GM23338 (cell line): ENCODE measurements at regions not wholly inside any gene's neighbourhood (a gene's known extent, or its start where the extent isn't known, plus 50 kb on each side); places are given as distances from the start of the nearest gene placed in this dataset.

Experiments
- ATAC-seq: fragments of 200-7000 bp; cut with Tn5 transposase; 3 replicates; pipeline ENCODE4 v1.9.1; 2020
- DNase-seq: peaks from one replicate; pipeline ENCODE4 v3.0.0-alpha.2; 2015; ENCODE audit warnings: low spot score
- H2AFZ ChIP-seq: fragments of 200-600 bp; sonication (generic); 2 replicates; pipeline ENCODE4 v1.8.0; 2016; ENCODE audit warnings: antibody characterized with exemption, mild to moderate bottlenecking, moderate library complexity
- H3F3A ChIP-seq: fragments of 200-600 bp; sonication (generic); replicated peaks from 2 replicates; pipeline ENCODE4 v1.8.0; 2017; ENCODE audit warnings: antibody characterized with exemption, mixed run types, low read depth
- H3K27ac ChIP-seq: fragments of 200-600 bp; sonication (generic); 2 replicates; pipeline ENCODE4 v1.6.1; 2016; ENCODE audit warnings: low read depth
- H3K27me3 ChIP-seq: fragments of 200-600 bp; sonication (generic); 2 replicates; pipeline ENCODE4 v1.8.0; 2016; ENCODE audit warnings: mild to moderate bottlenecking, mixed run types, moderate library complexity; ENCODE audit not compliant: insufficient read depth
- H3K36me3 ChIP-seq: fragments of 200-600 bp; sonication (generic); 2 replicates; pipeline ENCODE4 v1.8.0; 2016; ENCODE audit warnings: mild to moderate bottlenecking; ENCODE audit not compliant: insufficient read depth
- H3K4me1 ChIP-seq: fragments of 200-600 bp; sonication (generic); 2 replicates; pipeline ENCODE4 v1.8.0; 2016; ENCODE audit warnings: mild to moderate bottlenecking, moderate library complexity; ENCODE audit not compliant: insufficient read depth
- H3K4me2 ChIP-seq: fragments of 200-600 bp; sonication (generic); 2 replicates; pipeline ENCODE4 v1.7.1; 2017; ENCODE audit warnings: mixed run types
- H3K4me3 ChIP-seq: fragments of 200-600 bp; sonication (generic); 2 replicates; pipeline ENCODE4 v1.6.1; 2016; ENCODE audit warnings: mixed run types
- H3K79me2 ChIP-seq: fragments of 200-600 bp; sonication (generic); replicated peaks from 2 replicates; pipeline ENCODE4 v1.8.0; 2017; ENCODE audit warnings: mild to moderate bottlenecking; ENCODE audit not compliant: insufficient read depth
- H3K9me2 ChIP-seq: fragments of 200-600 bp; sonication (generic); 2 replicates; pipeline ENCODE4 v1.8.0; 2017; ENCODE audit not compliant: insufficient read depth
- H4K20me1 ChIP-seq: fragments of 200-600 bp; sonication (generic); replicated peaks from 2 replicates; pipeline ENCODE4 v1.8.0; 2017; ENCODE audit warnings: mild to moderate bottlenecking; ENCODE audit not compliant: insufficient read depth
- H3K27ac Mint-ChIP-seq: 2 replicates; pipeline ENCODE4 v1.8.0; 2020; ENCODE audit warnings: inconsistent platforms, mild to moderate bottlenecking, moderate library complexity, mixed read lengths
- H3K27me3 Mint-ChIP-seq: 3 replicates; pipeline ENCODE4 v1.8.0; 2022; ENCODE audit warnings: low read depth, mild to moderate bottlenecking, moderate library complexity, mixed read lengths, inconsistent platforms; ENCODE audit not compliant: insufficient read depth, poor library complexity
- H3K36me3 Mint-ChIP-seq: 3 replicates; pipeline ENCODE4 v1.8.0; 2021; ENCODE audit warnings: low read depth, mild to moderate bottlenecking, inconsistent platforms, moderate library complexity, mixed read lengths
- H3K4me1 Mint-ChIP-seq: 3 replicates; pipeline ENCODE4 v1.8.0; 2020; ENCODE audit warnings: mild to moderate bottlenecking, inconsistent platforms, mixed read lengths
- H3K4me3 Mint-ChIP-seq: 3 replicates; pipeline ENCODE4 v1.8.0; 2021; ENCODE audit warnings: moderate library complexity, mild to moderate bottlenecking, inconsistent platforms, mixed read lengths
- H3K9me3 Mint-ChIP-seq: 3 replicates; pipeline ENCODE4 v1.8.0; 2020; ENCODE audit warnings: moderate library complexity, mild to moderate bottlenecking, inconsistent platforms, mixed read lengths
- CREB1 ChIP-seq: fragments of 250-450 bp; sonication (Bioruptor Pico); IDR thresholded peaks from 2 replicates; pipeline ENCODE4 v1.5.0; 2020; ENCODE audit warnings: low read depth, mild to moderate bottlenecking, moderate library complexity
- CTCF ChIP-seq, 2 experiments: fragments of 200-600 bp in 1 of 2; sonication (generic) in 1 of 2; conservative IDR thresholded peaks; 2 replicates each; pipeline versions ENCODE4 v1.5.1 to v1.6.1; 2016 to 2017; ENCODE audit warnings: antibody characterized with exemption in 2 of 2, low read depth in 2 of 2, mild to moderate bottlenecking in 2 of 2, moderate library complexity in 1 of 2
- EZH2 ChIP-seq: fragments of 200-600 bp; sonication (generic); IDR thresholded peaks from one replicate; pipeline ENCODE4 v1.8.0; 2017; ENCODE audit warnings: antibody characterized with exemption, mild to moderate bottlenecking, low read depth; ENCODE audit not compliant: unreplicated experiment
- EZH2phosphoT487 ChIP-seq: fragments of 200-600 bp; sonication (generic); IDR thresholded peaks from one replicate; pipeline ENCODE4 v1.8.1; 2018; ENCODE audit warnings: antibody characterized with exemption; ENCODE audit not compliant: unreplicated experiment
- JUNB ChIP-seq: IDR thresholded peaks from one replicate; pipeline ENCODE4 v1.6.1; 2016; ENCODE audit warnings: antibody characterized with exemption; ENCODE audit not compliant: unreplicated experiment
- NANOG ChIP-seq: IDR thresholded peaks from 2 replicates; pipeline ENCODE4 v1.6.1; 2016; ENCODE audit warnings: antibody characterized with exemption, borderline replicate concordance
- POLR2AphosphoS5 ChIP-seq: IDR thresholded peaks from 2 replicates; pipeline ENCODE4 v1.6.1; 2016; ENCODE audit warnings: antibody characterized with exemption, low read depth
- STAT1 ChIP-seq: IDR thresholded peaks from one replicate; pipeline ENCODE4 v1.6.1; 2016; ENCODE audit warnings: antibody characterized with exemption; ENCODE audit not compliant: unreplicated experiment
- ZNF114 ChIP-seq: fragments of 250-450 bp; sonication (Bioruptor Pico); IDR thresholded peaks from 2 replicates; pipeline ENCODE4 v1.5.0; 2020; ENCODE audit warnings: mild to moderate bottlenecking, moderate library complexity
- ZNF331 ChIP-seq: fragments of 250-450 bp; sonication (Bioruptor Pico); IDR thresholded peaks from 2 replicates; pipeline ENCODE4 v1.5.0; 2020; ENCODE audit warnings: low read depth, mild to moderate bottlenecking, moderate library complexity
- ZNF462 ChIP-seq: fragments of 250-450 bp; sonication (Bioruptor Pico); IDR thresholded peaks from 2 replicates; pipeline ENCODE4 v1.5.0; 2020; ENCODE audit warnings: mild to moderate bottlenecking, moderate library complexity
- TF ChIP-seq, protein P1 (sequence below): IDR thresholded peaks from 2 replicates; pipeline ENCODE4 v1.6.1; 2016; ENCODE audit warnings: antibody characterized with exemption
- TF ChIP-seq, protein P2 (sequence below): IDR thresholded peaks from one replicate; pipeline ENCODE4 v1.6.1; 2018; ENCODE audit warnings: antibody characterized with exemption; ENCODE audit not compliant: unreplicated experiment

DNA sequence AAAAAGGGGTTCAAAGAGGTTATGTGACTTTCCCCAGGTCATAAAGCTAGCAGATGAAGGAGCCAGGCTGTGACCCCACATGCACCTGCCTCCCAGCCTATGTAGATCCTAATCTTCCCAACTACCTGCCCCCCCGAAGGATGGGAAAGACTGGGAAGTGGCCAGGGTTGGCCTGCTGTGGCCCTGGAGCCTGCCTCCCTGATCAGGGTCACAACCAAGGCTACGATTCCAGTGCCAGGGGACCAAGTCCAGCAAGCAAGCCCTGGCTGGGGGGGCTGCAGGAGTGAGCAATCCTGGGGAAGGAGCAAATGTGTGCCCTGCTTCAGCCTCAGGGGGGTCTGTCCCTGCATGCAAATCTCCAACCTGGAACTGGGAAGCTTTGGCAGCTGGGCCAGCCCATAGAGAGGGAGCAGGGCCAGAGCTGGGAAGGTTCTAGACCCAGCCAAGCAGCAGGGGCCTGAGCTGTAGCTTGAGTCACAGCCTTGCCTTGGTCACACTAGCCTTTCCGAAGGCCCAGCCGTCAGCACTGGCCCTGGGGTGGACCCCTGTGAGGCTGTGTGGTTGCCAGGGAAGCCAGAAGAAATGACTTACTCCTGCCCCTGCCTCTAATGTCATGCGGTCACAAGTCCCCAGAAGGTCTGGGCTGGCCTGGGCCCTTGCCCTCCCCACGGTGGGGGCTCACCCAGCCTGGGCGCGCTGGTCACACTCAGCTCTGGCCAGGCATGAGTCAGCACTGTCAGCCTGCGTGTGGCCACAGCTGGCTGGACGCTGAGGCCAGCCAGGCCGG is 96.4 kb upstream of the ZMIZ1 start:
- Histone ChIP-seq H3K79me2 (no peaks in the 10 kb centered on the region), H3K9me2 (no peaks in the 10 kb centered on the region), H2AFZ (no peak overlapping the region), H3F3A (peaks cover 6% of the 10 kb centered on the region), H3K27me3 (no peaks in the 10 kb centered on the region), H3K4me1 (peaks cover 19% of the 10 kb centered on the region), H3K27ac (peak overlapping the region; percentile 55; the same call in 1 of the 2 replicates), H3K4me2 (peak overlapping the region; percentile 85), H4K20me1 (no peaks in the 10 kb centered on the region), H3K4me3 (peak overlapping the region; percentile 66), H3K36me3 (no peaks in the 10 kb centered on the region)
- ATAC-seq (no peak), DNase-seq (no peak)
- Mint-ChIP-seq H3K9me3 (no peaks in the 10 kb centered on the region), H3K27ac (peak overlapping the region; percentile 81; the same call in 1 of the 2 replicates), H3K4me3 (peak overlapping the region; percentile 70), H3K4me1 (peaks cover 36% of the 10 kb centered on the region), H3K36me3 (no peaks in the 10 kb centered on the region; the same call in 2 of the 3 replicates), H3K27me3 (peaks cover 15% of the 10 kb centered on the region)
- TF ChIP-seq ZNF331 (CRISPR knock-in tag) (no peak), CTCF (conservative IDR thresholded peaks at IDR 0.05; ENCODE audit: low read depth in 2 of 2) (no peak), ZNF462 (no peak), CREB1 (CRISPR knock-in tag) (no peak), EZH2phosphoT487 (no peak), NANOG (no peak), POLR2AphosphoS5 (no peak), EZH2 (no peak), ZNF114 (no peak), STAT1 (no peak), JUNB (no peak)
- TF ChIP-seq, protein P1, sequence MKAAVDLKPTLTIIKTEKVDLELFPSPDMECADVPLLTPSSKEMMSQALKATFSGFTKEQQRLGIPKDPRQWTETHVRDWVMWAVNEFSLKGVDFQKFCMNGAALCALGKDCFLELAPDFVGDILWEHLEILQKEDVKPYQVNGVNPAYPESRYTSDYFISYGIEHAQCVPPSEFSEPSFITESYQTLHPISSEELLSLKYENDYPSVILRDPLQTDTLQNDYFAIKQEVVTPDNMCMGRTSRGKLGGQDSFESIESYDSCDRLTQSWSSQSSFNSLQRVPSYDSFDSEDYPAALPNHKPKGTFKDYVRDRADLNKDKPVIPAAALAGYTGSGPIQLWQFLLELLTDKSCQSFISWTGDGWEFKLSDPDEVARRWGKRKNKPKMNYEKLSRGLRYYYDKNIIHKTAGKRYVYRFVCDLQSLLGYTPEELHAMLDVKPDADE: no peak
- TF ChIP-seq, protein P2, sequence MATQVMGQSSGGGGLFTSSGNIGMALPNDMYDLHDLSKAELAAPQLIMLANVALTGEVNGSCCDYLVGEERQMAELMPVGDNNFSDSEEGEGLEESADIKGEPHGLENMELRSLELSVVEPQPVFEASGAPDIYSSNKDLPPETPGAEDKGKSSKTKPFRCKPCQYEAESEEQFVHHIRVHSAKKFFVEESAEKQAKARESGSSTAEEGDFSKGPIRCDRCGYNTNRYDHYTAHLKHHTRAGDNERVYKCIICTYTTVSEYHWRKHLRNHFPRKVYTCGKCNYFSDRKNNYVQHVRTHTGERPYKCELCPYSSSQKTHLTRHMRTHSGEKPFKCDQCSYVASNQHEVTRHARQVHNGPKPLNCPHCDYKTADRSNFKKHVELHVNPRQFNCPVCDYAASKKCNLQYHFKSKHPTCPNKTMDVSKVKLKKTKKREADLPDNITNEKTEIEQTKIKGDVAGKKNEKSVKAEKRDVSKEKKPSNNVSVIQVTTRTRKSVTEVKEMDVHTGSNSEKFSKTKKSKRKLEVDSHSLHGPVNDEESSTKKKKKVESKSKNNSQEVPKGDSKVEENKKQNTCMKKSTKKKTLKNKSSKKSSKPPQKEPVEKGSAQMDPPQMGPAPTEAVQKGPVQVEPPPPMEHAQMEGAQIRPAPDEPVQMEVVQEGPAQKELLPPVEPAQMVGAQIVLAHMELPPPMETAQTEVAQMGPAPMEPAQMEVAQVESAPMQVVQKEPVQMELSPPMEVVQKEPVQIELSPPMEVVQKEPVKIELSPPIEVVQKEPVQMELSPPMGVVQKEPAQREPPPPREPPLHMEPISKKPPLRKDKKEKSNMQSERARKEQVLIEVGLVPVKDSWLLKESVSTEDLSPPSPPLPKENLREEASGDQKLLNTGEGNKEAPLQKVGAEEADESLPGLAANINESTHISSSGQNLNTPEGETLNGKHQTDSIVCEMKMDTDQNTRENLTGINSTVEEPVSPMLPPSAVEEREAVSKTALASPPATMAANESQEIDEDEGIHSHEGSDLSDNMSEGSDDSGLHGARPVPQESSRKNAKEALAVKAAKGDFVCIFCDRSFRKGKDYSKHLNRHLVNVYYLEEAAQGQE: no peak
